ENCODE measurements at regions not wholly inside any gene's neighbourhood (a gene's known extent, or its start where the extent isn't known, plus 50 kb on each side); places are given as distances from the start of the nearest gene placed in this dataset.
"Not testable (repeated sequence)": the region's sequence is repeated elsewhere in the genome, so short reads cannot be mapped to it uniquely, and the experiment has no call there.

GRCh38 chr18:62464266-62464665, 58.6 kb upstream of the ZCCHC2 start:
- Mint-ChIP-seq H3K4me1 (no peaks in the 10 kb centered on the region), H3K27me3 (ENCODE audit: low read depth) (no peaks in the 10 kb centered on the region), H3K36me3 (ENCODE audit: low read depth) (no peaks in the 10 kb centered on the region), H3K27ac (no peak overlapping the region), H3K9me3 (peaks cover 12% of the 10 kb centered on the region), H3K4me3 (no peak overlapping the region)
- TF ChIP-seq CTCF (IDR thresholded peaks at IDR 0.05; ENCODE audit: unreplicated experiment in 3 of 3) = no peak

DNA sequence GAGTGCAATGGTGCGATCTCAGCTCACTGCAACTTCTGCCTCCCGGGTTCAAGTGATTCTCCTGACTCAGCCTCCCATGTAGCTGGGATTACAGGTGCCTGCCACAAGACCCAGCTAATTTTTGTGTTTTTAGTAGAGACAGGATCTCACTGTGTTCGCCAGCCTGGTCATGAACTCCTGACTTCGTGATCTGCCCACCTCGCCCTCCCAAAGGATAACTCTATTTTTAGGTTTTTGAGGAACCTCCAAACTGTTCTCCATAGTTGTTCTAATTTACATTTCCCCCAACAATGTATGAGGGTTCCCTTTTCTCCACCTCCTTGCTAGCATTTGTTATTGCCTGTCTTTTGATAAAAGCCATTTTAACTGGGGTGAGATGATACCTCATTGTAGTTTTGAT, 53.7 kb upstream of the ZCCHC2 start:
- H3K9me3 Mint-ChIP-seq = peaks cover 36% of the 10 kb centered on the region
- not testable (repeated sequence) for H3K27ac Mint-ChIP-seq; H3K27me3 Mint-ChIP-seq (ENCODE audit: low read depth); H3K4me1 Mint-ChIP-seq; H3K4me3 Mint-ChIP-seq; H3K36me3 Mint-ChIP-seq (ENCODE audit: low read depth)
